ENCODE measurements at regions not wholly inside any gene's neighbourhood (a gene's known extent, or its start where the extent isn't known, plus 50 kb on each side); places are given as distances from the start of the nearest gene placed in this dataset.

DNA sequence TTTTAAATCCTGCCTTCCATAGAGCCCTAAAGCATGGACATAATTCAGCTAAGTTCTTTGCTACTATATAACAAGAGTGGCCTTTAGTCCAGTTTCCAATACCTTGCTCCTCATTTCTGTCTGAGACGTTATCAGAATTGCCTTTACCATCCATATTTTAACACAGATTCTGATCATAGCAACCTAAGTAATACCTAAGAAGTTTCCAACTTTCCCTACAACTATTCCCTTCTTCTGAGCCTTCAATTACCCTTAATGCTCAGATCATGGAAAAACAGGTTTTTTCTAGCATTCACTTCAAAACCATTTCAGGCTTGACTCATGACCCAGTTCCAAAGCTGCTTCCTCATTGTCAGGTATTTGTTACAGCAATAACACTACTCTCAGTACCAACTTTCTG lies 367.1 kb downstream of the C6orf118 start:
- TF ChIP-seq POLR2AphosphoS5 (IDR thresholded peaks at IDR 0.05) (no peak), CTCF (IDR thresholded peaks at IDR 0.05) (no peak), POLR2A (IDR thresholded peaks at IDR 0.05) (no peak), EP300 (IDR thresholded peaks at IDR 0.05) (no peak)
